ENCODE measurements at regions not wholly inside any gene's neighbourhood (a gene's known extent, or its start where the extent isn't known, plus 50 kb on each side); places are given as distances from the start of the nearest gene placed in this dataset.

DNA sequence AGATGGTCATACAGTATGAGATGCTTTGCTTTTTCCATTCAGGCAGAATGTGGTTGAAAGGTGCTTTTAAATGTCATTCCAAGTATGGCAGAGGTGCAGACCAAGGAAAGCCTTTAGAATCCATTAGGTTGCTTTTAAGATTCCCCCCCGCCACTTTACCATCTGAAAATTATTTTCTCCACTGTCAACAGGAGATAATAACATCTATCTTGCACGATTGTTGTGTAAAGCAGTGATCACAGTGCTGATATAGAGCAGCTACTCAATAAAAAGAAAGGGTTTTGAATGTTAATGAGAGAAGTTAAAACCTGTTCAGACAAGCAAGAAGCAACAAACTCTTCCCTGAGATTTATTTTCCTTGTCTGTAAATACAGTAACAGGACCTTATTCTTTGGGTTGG lies 372.5 kb upstream of the GCFC2 start:
- Histone ChIP-seq H2AFZ (ENCODE audit: low read depth, low read length, poor library complexity, severe bottlenecking) (no peak overlapping the region), H4K20me1 (ENCODE audit: insufficient read depth) (no peaks in the 10 kb centered on the region)
- no TSS peak for BruUV-seq (replicated peaks)

More for the DNA sequence above, 372.5 kb upstream of the GCFC2 start:
- RAD21 ChIA-PET (ENCODE audit: low non-redundant PET in 1 of 2, low total read pairs in 2 of 2, uncharacterized antibody in 2 of 2, unreplicated experiment in 2 of 2) = no interaction called here
- Histone ChIP-seq H3K9ac (ENCODE audit: low read length) (no peak overlapping the region), H3K4me2 (ENCODE audit: low read length) (no peak overlapping the region), H3K4me3 (replicated peaks in 1 of 2; ENCODE audit: low read depth in 1 of 2, low read length in 2 of 2) (no peak overlapping the region), H3K79me2 (ENCODE audit: insufficient read depth, low read length) (no peaks in the 10 kb centered on the region), H3K9me2 (ENCODE audit: insufficient read depth) (no peaks in the 10 kb centered on the region), H3K9me3 (ENCODE audit: control insufficient read depth in 1 of 2, insufficient read depth in 1 of 2, low read depth in 1 of 2, low read length in 2 of 2) (peaks cover 0 to 15% of the 10 kb centered on the region in 2 experiments; a peak in 2 of 4 replicates), H3K4me1 (ENCODE audit: control insufficient read depth in 1 of 2, insufficient read depth in 2 of 2, low read length in 2 of 2) (no peaks in the 10 kb centered on the region), H3K27me3 (ENCODE audit: insufficient read depth, low read length) (no peaks in the 10 kb centered on the region), H3K27ac (ENCODE audit: low read depth, low read length) (no peak overlapping the region), H3K36me3 (ENCODE audit: control insufficient read depth in 1 of 2, insufficient read depth in 2 of 2, low read length in 2 of 2) (no peaks in the 10 kb centered on the region)
- no peak for TF ChIP-seq ZBTB33 (IDR thresholded peaks at IDR 0.05; ENCODE audit: extremely low read depth, insufficient replicate concordance, low read length)
- TF ChIP-seq FOSL1 (IDR thresholded peaks at IDR 0.05; ENCODE audit: low read depth) = no peak
- TF ChIP-seq EZH2phosphoT487 (IDR thresholded peaks at IDR 0.05; ENCODE audit: borderline replicate concordance) = no peak
- TF ChIP-seq EZH2 (IDR thresholded peaks at IDR 0.05) = no peak
- TF ChIP-seq, protein P1, sequence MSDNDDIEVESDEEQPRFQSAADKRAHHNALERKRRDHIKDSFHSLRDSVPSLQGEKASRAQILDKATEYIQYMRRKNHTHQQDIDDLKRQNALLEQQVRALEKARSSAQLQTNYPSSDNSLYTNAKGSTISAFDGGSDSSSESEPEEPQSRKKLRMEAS (IDR thresholded peaks at IDR 0.05) = no peak
- no peak for TF ChIP-seq ATF3 (IDR thresholded peaks at IDR 0.05)
- no peak for TF ChIP-seq EGR1 (IDR thresholded peaks at IDR 0.05; ENCODE audit: low read depth)
- no peak for TF ChIP-seq ELF1 (IDR thresholded peaks at IDR 0.05; ENCODE audit: borderline replicate concordance, low read depth)
- no peak for TF ChIP-seq YY1 (IDR thresholded peaks at IDR 0.05; ENCODE audit: extremely low read depth, insufficient replicate concordance, low read depth, low read length)
- TF ChIP-seq ZNF274 (IDR thresholded peaks at IDR 0.05; ENCODE audit: low read depth, low read length) = no peak
- no peak for TF ChIP-seq TCF7L2 (IDR thresholded peaks at IDR 0.05; ENCODE audit: borderline replicate concordance, extremely low read depth, insufficient read depth, insufficient read length)
- TF ChIP-seq CBX3 (IDR thresholded peaks at IDR 0.05; ENCODE audit: low read depth) = no peak
- no peak for TF ChIP-seq SIN3A (IDR thresholded peaks at IDR 0.05; ENCODE audit: low read depth)
- no peak for TF ChIP-seq POLR2A (IDR thresholded peaks at IDR 0.05; ENCODE audit: borderline replicate concordance, extremely low read depth, insufficient read depth, insufficient read length)
- TF ChIP-seq JUND (IDR thresholded peaks at IDR 0.05) = no peak
- no peak for TF ChIP-seq CEBPB (IDR thresholded peaks at IDR 0.05; ENCODE audit: low read depth)
- ATAC-seq (no peak), DNase-seq (ENCODE audit: low read depth, low spot score) (no peak)
- POLR2A ChIA-PET = no interaction called here
- intact Hi-C loops (cut with micrococcal nuclease) = no loop called here
- CTCF ChIA-PET = no interaction called here
